Suprapubic skin (tissue), 4 donors: ENCODE measurements at regions not wholly inside any gene's neighbourhood (a gene's known extent, or its start where the extent isn't known, plus 50 kb on each side); places are given as distances from the start of the nearest gene placed in this dataset.

Source experiments
- DNase-seq, 2 donors: peaks; one replicate each; pipeline ENCODE4 v3.0.0-alpha.2; 2019; ENCODE audit warnings: low spot score in 2 of 2
- H3K27ac ChIP-seq: fragments of 200-600 bp; sonication (generic); one replicate; pipeline ENCODE4 v1.5.1; 2019
- H3K27me3 ChIP-seq: fragments of 200-600 bp; sonication (generic); one replicate; pipeline ENCODE4 v1.5.1; 2019
- H3K36me3 ChIP-seq: fragments of 200-600 bp; sonication (generic); one replicate; pipeline ENCODE4 v1.5.1; 2019
- H3K4me1 ChIP-seq: fragments of 200-600 bp; sonication (generic); one replicate; pipeline ENCODE4 v1.5.1; 2019
- H3K4me3 ChIP-seq: fragments of 200-600 bp; sonication (generic); one replicate; pipeline ENCODE4 v1.5.1; 2019; ENCODE audit warnings: mild to moderate bottlenecking
- H3K9me3 ChIP-seq: fragments of 200-600 bp; sonication (generic); one replicate; pipeline ENCODE4 v1.5.1; 2019
- CTCF ChIP-seq, 2 donors: fragments of 200-600 bp in 1 of 2; fragments of 450-650 bp in 1 of 2; sonication (generic) in 1 of 2; IDR thresholded peaks; one replicate each; pipeline ENCODE4 v1.5.1; 2016 to 2019; ENCODE audit warnings: antibody characterized with exemption in 2 of 2, mild to moderate bottlenecking in 1 of 2, moderate library complexity in 1 of 2
- EP300 ChIP-seq: sonication (generic); formaldehyde crosslinking; IDR thresholded peaks from one replicate; pipeline ENCODE4 v1.6.1; 2017; ENCODE audit warnings: antibody characterized with exemption
- POLR2A ChIP-seq, 2 donors: fragments of 450-650 bp; IDR thresholded peaks; one replicate each; pipeline ENCODE4 v1.6.1; 2017; ENCODE audit warnings: antibody characterized with exemption in 2 of 2, mild to moderate bottlenecking in 2 of 2, moderate library complexity in 2 of 2
- POLR2AphosphoS5 ChIP-seq, 3 donors: sonication (generic); formaldehyde crosslinking; IDR thresholded peaks; one replicate each; pipeline ENCODE4 v1.6.1; 2017; ENCODE audit warnings: antibody characterized with exemption in 3 of 3
- WGBS: methylation state at CpG from one replicate; pipeline ENCODE4 v1.1.5; 2018; 5-methylcytosine and 5-hydroxymethylcytosine counted together

GRCh38 chr11:70647188-70648166 is 249.1 kb downstream of the CTTN start:
- Histone ChIP-seq H3K27me3 (peaks cover 25% of the 10 kb centered on the region), H3K4me3 (no peak overlapping the region), H3K27ac (no peak overlapping the region), H3K4me1 (no peaks in the 10 kb centered on the region), H3K36me3 (no peaks in the 10 kb centered on the region), H3K9me3 (no peaks in the 10 kb centered on the region)
- TF ChIP-seq CTCF (IDR thresholded peaks at IDR 0.05) (no peak), EP300 (no peak), POLR2A (IDR thresholded peaks at IDR 0.05) (no peak), POLR2AphosphoS5 (IDR thresholded peaks at IDR 0.05) (no peak)
- no peak for DNase-seq
- 60% methylated on average over 19 of the region's 21 CpGs for WGBS

- peaks cover 15% of the 10 kb centered on the region for H3K27me3 ChIP-seq
- no peak overlapping the region for H3K4me3 ChIP-seq
- WGBS: 56% methylated on average over 4 of the region's 4 CpGs
- no peaks in the 10 kb centered on the region for H3K9me3 ChIP-seq
- H3K36me3 ChIP-seq: no peaks in the 10 kb centered on the region
- H3K4me1 ChIP-seq: no peaks in the 10 kb centered on the region
- DNase-seq: no peak
- TF ChIP-seq POLR2AphosphoS5 (IDR thresholded peaks at IDR 0.05) (peak in 1 of 3 donors; percentile 25), CTCF (IDR thresholded peaks at IDR 0.05) (no peak)
- no peak overlapping the region for H3K27ac ChIP-seq
Measured at GRCh38 chr11:70650075-70650909, 252.0 kb downstream of the CTTN start.

- H3K4me3 ChIP-seq: no peak overlapping the region
- no peak for TF ChIP-seq EP300
- no peak for TF ChIP-seq POLR2AphosphoS5 (IDR thresholded peaks at IDR 0.05)
- no peak for TF ChIP-seq POLR2A (IDR thresholded peaks at IDR 0.05)
- no peak for TF ChIP-seq CTCF (IDR thresholded peaks at IDR 0.05)
- 90% methylated on average over 7 of the region's 7 CpGs for WGBS
- no peak for DNase-seq
- no peaks in the 10 kb centered on the region for H3K36me3 ChIP-seq
- no peaks in the 10 kb centered on the region for H3K4me1 ChIP-seq
- H3K27me3 ChIP-seq: peaks cover 11% of the 10 kb centered on the region
- H3K27ac ChIP-seq: no peak overlapping the region
- no peaks in the 10 kb centered on the region for H3K9me3 ChIP-seq
Measured at GRCh38 chr11:70651031-70651430, 252.7 kb downstream of the CTTN start.

GRCh38 chr11:70654016-70654415 is 255.7 kb downstream of the CTTN start:
- Histone ChIP-seq H3K27ac (no peak overlapping the region), H3K9me3 (no peaks in the 10 kb centered on the region), H3K4me3 (no peak overlapping the region), H3K27me3 (no peaks in the 10 kb centered on the region), H3K4me1 (no peaks in the 10 kb centered on the region), H3K36me3 (no peaks in the 10 kb centered on the region)
- WGBS: 68% methylated on average over 8 of the region's 8 CpGs
- TF ChIP-seq POLR2AphosphoS5 (IDR thresholded peaks at IDR 0.05): no peak
- no peak for TF ChIP-seq POLR2A (IDR thresholded peaks at IDR 0.05)
- no peak for TF ChIP-seq CTCF (IDR thresholded peaks at IDR 0.05)
- no peak for TF ChIP-seq EP300
- DNase-seq: no peak

- 68% methylated on average over 2 of the region's 8 CpGs for WGBS
- TF ChIP-seq CTCF (IDR thresholded peaks at IDR 0.05) (no peak), EP300 (no peak), POLR2AphosphoS5 (IDR thresholded peaks at IDR 0.05) (no peak), POLR2A (IDR thresholded peaks at IDR 0.05) (no peak)
- H3K27me3 ChIP-seq: peaks cover 16% of the 10 kb centered on the region
- H3K4me1 ChIP-seq: no peaks in the 10 kb centered on the region
- no peak overlapping the region for H3K27ac ChIP-seq
- H3K9me3 ChIP-seq: no peaks in the 10 kb centered on the region
- no peak overlapping the region for H3K4me3 ChIP-seq
- no peaks in the 10 kb centered on the region for H3K36me3 ChIP-seq
- no peak for DNase-seq
Measured at GRCh38 chr11:70655816-70656215, 257.5 kb downstream of the CTTN start.
